ENCODE measurements at regions not wholly inside any gene's neighbourhood (a gene's known extent, or its start where the extent isn't known, plus 50 kb on each side); places are given as distances from the start of the nearest gene placed in this dataset.

DNA sequence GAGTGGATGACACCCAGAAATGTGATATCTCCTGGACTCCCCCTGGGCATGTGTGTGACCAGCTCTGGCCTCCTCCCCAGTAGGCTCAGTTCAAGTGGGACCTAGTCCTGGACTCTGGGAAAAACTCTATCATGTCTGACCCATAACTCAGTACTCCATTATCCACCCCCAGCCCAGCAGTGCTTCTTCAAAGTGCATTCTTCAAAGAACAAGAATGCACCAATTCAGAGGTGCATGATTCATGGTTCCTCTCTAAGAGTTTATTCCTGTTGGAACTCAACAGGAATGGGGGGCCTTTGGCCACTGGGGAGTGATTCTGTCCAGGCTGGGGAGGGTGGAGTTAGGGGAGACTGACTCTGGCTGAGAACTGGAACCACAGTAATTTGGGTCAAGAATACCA, 173.6 kb upstream of the CXCL12 start:
- intact Hi-C loops (cut with DNase I), result no loop called here
- no peaks in the 10 kb centered on the region for H3K4me1 ChIP-seq
- H3K9me3 ChIP-seq, result no peaks in the 10 kb centered on the region
- no peak for DNase-seq
- H3K36me3 ChIP-seq, result no peaks in the 10 kb centered on the region
- TF ChIP-seq, protein P1, sequence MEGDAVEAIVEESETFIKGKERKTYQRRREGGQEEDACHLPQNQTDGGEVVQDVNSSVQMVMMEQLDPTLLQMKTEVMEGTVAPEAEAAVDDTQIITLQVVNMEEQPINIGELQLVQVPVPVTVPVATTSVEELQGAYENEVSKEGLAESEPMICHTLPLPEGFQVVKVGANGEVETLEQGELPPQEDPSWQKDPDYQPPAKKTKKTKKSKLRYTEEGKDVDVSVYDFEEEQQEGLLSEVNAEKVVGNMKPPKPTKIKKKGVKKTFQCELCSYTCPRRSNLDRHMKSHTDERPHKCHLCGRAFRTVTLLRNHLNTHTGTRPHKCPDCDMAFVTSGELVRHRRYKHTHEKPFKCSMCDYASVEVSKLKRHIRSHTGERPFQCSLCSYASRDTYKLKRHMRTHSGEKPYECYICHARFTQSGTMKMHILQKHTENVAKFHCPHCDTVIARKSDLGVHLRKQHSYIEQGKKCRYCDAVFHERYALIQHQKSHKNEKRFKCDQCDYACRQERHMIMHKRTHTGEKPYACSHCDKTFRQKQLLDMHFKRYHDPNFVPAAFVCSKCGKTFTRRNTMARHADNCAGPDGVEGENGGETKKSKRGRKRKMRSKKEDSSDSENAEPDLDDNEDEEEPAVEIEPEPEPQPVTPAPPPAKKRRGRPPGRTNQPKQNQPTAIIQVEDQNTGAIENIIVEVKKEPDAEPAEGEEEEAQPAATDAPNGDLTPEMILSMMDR (IDR thresholded peaks at IDR 0.05), result no peak
- no peak for TF ChIP-seq POLR2A (IDR thresholded peaks at IDR 0.05)
- no peaks in the 10 kb centered on the region for H3K27me3 ChIP-seq
- no peak overlapping the region for H3K27ac ChIP-seq
- no peak overlapping the region for H3K4me3 ChIP-seq

DNA sequence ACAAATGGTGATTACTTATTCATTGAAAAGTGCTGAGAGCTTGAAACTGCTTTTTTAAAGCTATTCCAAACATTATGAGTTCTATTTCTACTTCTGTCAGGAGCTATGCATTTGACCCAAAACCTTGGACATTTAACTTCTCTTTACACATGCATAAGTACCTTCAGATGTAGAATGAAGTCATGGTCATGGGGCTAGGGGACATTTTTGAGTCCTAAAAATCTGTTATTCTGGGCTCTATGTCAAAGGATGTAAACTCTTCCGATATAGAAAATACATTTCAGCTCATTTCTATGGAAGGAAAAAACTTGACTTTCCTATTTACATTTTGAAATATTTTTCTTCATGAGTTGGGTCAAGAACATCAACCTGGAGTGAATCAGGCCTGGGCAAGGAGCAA, 179.5 kb upstream of the CXCL12 start:
- Histone ChIP-seq H3K36me3 (no peaks in the 10 kb centered on the region), H3K27me3 (no peaks in the 10 kb centered on the region), H3K9me3 (no peaks in the 10 kb centered on the region), H3K4me1 (no peaks in the 10 kb centered on the region), H3K27ac (no peak overlapping the region), H3K4me3 (no peak overlapping the region)
- 80 to 94% methylated on average over 1 of the region's 1 CpG for WGBS, 2 donors
- intact Hi-C loops (cut with DNase I), result no loop called here
- TF ChIP-seq, protein P1 (IDR thresholded peaks at IDR 0.05), result no peak
- TF ChIP-seq POLR2A (IDR thresholded peaks at IDR 0.05), result no peak
- no peak for DNase-seq

DNA sequence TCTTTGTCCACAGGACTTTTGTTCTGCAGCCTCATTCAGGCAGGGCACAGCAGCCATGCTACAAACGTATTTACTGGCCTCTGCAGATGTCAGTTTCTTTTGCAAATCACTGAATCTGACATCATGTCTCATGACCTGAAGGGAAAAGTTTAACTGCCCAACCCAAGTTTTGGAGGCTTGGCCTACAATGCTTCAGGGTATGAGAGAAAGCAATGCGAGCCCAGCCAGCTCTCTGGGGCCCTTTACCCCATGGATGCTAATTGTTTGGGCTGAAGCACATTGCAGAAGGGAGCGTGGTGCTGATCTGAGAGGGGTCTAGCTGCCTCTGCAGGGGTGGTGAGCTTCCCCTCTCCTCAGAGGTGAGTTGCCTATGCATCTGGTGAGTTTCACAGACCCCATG, 179.9 kb upstream of the CXCL12 start:
- Histone ChIP-seq H3K4me1 (no peaks in the 10 kb centered on the region), H3K27me3 (no peaks in the 10 kb centered on the region), H3K27ac (no peak overlapping the region), H3K4me3 (no peak overlapping the region), H3K36me3 (no peaks in the 10 kb centered on the region), H3K9me3 (no peaks in the 10 kb centered on the region)
- no peak for DNase-seq
- TF ChIP-seq POLR2A (IDR thresholded peaks at IDR 0.05), result no peak
- intact Hi-C loops (cut with DNase I), result no loop called here
- 35 to 38% methylated on average over 3 of the region's 3 CpGs for WGBS, 2 donors

GRCh38 chr10:44566786-44567185, 181.9 kb upstream of the CXCL12 start:
- no peak for DNase-seq
- Histone ChIP-seq H3K27me3 (no peaks in the 10 kb centered on the region), H3K36me3 (no peaks in the 10 kb centered on the region), H3K4me3 (no peak overlapping the region), H3K9me3 (no peaks in the 10 kb centered on the region), H3K4me1 (no peaks in the 10 kb centered on the region), H3K27ac (no peak overlapping the region)
- TF ChIP-seq POLR2A (IDR thresholded peaks at IDR 0.05), result no peak
- TF ChIP-seq, protein P1 (IDR thresholded peaks at IDR 0.05), result no peak
- intact Hi-C loops (cut with DNase I), result no loop called here
- WGBS, 2 donors, result 81 to 90% methylated on average over 1 of the region's 1 CpG

- H3K4me1 ChIP-seq, result no peaks in the 10 kb centered on the region
- intact Hi-C loops (cut with DNase I), result no loop called here
- no peaks in the 10 kb centered on the region for H3K36me3 ChIP-seq
- H3K4me3 ChIP-seq, result no peak overlapping the region
- TF ChIP-seq, protein P1 (IDR thresholded peaks at IDR 0.05), result no peak
- TF ChIP-seq POLR2A (IDR thresholded peaks at IDR 0.05), result no peak
- no peaks in the 10 kb centered on the region for H3K27me3 ChIP-seq
- no peak overlapping the region for H3K27ac ChIP-seq
- DNase-seq, result no peak
- WGBS, 2 donors, result 53 to 57% methylated on average over 1 of the region's 1 CpG
- H3K9me3 ChIP-seq, result no peaks in the 10 kb centered on the region
These were observed 182.6 kb upstream of the CXCL12 start for GRCh38 chr10:44567471-44567870.

Data from esophagus squamous epithelium (tissue), 5 donors.